EH (cell line): ENCODE measurements at regions not wholly inside any gene's neighbourhood (a gene's known extent, or its start where the extent isn't known, plus 50 kb on each side); places are given as distances from the start of the nearest gene placed in this dataset.
A peak's percentile ranks its signal among the peaks of the same experiment; 100 is the strongest.
"Not testable (repeated sequence)": the region's sequence is repeated elsewhere in the genome, so short reads cannot be mapped to it uniquely, and the experiment has no call there.

Experiments used
- DNase-seq: peaks from one replicate; pipeline ENCODE4 v3.0.0-alpha.2; 2015; ENCODE audit warnings: low read depth

DNA sequence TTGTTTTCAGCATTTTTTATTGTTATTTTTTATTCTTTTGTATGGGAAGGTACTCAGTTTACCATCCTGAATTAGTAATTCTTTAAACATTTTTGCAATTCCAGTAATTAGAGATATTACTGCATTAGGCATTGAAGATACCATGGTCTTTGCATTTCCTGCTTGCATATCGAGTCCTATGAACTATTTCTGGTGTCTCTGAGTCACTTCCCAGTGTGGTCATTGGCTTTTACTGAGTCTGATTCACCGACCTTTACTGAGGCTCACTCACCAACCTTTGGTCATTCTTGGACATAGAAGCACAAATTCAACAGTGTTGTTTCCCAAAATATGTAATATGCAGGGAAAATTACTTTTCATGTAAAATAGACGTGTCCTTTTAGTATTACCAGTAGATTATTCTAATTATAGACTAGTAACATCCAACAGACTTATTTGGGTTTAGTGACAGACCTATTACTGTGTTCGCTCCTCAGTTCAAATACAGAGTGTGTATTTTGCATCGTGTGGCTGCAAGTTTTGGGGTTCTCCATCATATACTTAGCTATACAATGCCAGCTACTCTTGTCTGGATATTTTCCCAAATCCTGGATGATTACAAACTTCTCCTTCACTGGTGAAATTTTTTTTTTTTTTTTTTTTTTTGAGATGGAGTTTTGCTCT is 180.7 kb upstream of the PRSS1 start:
- DNase-seq: peak; percentile 92

DNA sequence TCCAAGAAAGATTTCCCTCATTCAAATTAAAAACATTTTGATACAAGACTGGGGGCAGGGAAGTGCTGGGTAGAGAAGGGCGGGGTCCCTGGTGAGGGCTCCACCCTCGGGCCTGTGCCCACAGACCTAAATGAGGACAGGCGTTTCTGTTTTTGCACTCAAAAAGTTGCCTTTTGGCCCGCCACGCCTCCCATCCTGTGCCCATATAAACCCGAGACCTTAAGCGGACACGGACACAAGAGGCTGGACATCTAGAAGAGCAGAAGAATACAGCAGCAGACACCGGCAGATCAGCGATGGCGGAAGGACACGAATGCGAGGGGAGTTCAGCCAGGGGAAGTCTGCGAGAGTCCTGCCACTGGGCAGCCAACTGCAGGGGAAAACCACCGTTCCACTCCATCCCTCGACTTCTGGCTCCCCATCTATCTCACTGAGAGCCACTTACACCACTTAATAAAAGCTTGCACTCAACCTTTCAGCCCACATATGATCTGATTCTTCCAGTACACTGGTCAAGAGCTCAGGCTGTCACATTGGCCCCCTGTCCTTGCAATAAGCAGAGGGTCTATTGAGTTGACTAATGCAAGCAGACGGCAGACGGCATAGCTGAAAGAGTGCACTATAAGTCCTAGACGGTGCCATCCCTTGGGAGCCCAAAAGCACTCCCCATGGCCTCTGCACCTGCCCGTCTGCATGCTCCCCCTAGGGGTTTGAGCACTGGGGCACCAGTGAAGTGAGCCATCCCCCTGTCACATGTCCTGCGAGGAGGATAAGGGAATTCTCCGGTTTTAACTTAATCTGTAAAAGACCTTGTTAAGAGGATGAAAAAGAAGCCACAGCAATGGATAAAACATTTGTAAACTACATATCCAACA is 181.8 kb upstream of the PRSS1 start:
- no peak for DNase-seq

DNA sequence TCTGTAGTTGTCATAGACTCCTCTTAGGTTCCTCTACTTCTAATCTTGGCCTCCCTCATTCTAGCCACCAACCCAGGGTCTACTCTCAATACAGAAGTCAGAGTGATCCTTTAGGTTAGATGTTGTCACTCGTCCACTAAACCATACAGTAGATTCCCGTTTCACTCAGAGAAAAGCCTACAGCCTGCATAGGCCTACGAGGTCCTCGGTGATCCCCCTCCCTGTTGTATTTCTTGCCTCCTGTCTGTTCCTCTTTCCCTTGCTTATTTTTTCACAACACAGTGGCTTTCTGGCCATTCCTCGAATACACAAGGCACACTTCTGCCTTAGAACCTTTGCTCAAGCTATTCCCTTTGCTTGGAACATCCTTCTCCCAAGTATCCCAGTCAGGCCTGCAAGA is 183.0 kb upstream of the PRSS1 start:
- no peak for DNase-seq

DNA sequence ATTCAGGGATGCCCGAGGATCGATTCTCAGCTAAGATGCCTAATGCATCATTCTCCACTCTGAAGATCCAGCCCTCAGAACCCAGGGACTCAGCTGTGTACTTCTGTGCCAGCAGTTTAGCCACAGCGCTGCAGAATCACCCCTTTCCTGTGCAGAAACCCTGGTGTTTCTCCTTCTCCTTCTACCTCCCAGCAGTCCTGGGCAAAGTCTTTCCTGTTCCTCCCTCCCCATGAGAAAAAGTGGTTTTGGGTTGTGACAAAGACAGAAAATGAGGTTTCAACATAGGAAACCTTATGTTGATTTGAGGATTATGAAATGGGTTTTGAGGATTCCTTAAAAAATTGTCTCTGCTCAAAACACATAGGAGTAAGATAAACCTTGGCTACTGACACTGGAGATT is 185.1 kb upstream of the PRSS1 start:
- peak; percentile 53 for DNase-seq

DNA sequence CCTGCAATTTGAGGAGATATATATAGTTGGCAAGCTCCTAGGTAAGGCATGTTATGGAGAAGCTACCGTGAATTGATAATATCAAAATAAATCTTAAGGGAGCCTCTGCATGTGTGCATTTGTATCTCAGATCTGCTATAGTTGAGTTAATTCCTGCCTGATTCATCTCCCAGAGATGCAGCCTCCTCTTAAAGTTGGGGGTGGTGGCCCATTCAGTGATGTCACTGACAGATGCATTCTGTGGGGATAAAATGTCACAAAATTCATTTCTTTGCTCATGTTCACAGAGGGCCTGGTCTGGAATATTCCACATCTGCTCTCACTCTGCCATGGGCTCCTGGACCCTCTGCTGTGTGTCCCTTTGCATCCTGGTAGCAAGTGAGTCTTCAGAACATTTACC is 185.8 kb upstream of the PRSS1 start:
- DNase-seq: peak; percentile 79

DNA sequence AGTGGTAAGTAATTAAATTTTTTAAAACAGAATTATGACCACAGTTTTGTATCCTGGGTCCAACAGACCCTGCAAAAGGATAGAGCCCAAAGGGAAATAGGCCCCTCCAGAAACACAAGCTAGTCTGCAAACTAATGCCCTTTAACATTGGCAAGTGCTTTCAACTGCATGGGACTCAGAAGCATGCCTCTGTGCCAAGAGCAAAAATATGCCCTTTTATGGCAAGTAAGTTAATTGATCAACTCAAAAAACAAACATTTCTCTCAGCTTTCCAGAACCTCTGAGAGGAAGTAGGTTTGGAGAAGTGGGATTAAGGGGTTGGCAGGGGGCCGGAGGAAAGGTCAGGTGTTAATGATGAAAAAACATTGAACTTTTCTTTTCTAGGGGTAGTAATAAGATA is 186.6 kb upstream of the PRSS1 start:
- DNase-seq: peak; percentile 54

DNA sequence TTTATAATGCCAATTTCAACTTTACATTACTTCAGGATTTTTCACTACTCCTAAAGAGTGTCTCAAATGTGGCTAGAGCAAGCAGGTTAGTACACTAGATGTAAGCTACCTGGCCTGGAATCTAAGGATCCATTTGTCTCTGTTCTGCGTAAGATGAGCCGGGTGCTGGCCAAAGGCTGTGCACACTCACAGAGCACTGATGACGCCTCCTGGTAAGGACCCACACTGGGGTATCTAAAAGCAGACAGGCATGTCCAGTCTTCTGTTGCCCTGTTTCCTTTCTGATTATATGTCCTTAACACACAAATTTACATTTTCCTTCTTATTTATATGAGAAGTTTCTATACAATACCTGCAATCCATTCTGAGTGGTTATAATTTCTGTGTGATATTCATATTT is 187.9 kb upstream of the PRSS1 start:
- not testable (repeated sequence) for DNase-seq

DNA sequence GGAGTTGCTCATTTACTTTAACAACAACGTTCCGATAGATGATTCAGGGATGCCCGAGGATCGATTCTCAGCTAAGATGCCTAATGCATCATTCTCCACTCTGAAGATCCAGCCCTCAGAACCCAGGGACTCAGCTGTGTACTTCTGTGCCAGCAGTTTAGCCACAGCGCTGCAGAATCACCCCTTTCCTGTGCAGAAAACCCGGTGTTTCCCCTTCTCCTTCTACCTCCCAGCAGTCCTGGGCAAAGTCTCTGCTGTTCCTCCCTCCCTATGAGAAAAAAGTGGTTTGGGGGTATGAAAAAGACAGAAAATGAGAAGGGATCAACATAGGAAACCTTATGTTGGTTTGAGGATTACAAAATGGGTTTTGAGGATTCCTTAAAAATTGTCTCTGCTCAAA is 188.5 kb upstream of the PRSS1 start:
- not testable (repeated sequence) for DNase-seq

DNA sequence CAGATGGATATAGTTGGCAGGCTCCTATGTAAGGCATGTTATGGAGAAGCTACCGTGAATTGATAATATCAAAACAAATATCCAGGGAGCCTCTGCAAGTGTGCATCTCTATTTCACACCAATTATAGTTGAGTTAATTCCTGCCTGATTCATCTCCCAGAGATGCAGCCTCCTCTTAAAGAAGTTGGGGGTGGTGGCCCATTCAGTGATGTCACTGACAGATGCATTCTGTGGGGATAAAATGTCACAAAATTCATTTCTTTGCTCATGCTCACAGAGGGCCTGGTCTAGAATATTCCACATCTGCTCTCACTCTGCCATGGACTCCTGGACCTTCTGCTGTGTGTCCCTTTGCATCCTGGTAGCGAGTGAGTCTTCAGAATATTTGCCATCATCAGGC is 189.1 kb upstream of the PRSS1 start:
- DNase-seq: peak; percentile 84

DNA sequence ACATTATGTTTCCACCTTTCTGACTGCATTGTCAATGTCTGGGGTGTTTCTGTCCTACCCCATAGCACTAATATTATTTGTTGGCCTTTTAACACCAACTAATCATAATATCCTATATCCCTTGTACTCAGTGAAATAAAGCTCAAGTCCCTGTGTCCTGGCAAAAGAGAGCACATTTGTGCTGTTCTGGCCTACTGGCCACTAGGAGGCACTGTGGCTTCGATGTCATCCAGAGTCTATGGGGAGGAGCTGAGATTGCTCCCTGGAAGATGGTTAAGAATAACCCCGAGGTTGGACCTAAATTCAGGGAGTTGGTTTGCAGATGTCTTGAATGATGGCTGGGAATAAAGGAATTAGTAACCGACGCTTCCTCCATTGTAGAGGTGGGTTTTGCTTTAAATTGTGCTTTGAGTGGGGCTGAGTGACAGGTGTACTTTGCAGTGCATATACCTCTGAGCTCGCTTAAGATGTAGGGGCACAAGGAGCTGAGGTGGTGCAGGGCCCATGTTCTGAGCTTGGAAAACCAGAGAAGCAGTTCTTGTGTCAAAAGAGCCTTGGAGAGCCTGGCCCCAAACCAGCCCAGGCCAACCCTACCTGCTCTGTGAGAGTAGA is 191.2 kb upstream of the PRSS1 start:
- DNase-seq: peak; percentile 70

DNA sequence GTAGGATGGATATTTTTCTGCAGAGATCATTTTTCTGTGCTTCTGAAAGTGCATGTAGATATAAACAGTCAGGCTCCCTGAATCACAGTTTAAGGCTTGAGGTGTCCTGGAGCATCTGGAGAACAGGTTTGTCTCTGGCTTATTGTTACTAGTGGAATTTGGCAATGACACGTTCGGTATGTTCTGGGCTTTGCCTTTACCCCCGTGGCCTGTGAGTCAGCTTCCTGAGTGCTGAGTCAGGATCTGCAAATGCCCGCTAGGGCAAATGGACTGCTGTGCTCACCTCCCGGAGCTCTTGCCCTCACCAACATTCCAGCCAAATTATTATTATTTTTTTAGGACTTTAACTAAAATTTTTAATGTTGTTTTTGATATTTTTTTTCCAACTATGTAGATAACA is 192.5 kb upstream of the PRSS1 start:
- DNase-seq: peak; percentile 98

DNA sequence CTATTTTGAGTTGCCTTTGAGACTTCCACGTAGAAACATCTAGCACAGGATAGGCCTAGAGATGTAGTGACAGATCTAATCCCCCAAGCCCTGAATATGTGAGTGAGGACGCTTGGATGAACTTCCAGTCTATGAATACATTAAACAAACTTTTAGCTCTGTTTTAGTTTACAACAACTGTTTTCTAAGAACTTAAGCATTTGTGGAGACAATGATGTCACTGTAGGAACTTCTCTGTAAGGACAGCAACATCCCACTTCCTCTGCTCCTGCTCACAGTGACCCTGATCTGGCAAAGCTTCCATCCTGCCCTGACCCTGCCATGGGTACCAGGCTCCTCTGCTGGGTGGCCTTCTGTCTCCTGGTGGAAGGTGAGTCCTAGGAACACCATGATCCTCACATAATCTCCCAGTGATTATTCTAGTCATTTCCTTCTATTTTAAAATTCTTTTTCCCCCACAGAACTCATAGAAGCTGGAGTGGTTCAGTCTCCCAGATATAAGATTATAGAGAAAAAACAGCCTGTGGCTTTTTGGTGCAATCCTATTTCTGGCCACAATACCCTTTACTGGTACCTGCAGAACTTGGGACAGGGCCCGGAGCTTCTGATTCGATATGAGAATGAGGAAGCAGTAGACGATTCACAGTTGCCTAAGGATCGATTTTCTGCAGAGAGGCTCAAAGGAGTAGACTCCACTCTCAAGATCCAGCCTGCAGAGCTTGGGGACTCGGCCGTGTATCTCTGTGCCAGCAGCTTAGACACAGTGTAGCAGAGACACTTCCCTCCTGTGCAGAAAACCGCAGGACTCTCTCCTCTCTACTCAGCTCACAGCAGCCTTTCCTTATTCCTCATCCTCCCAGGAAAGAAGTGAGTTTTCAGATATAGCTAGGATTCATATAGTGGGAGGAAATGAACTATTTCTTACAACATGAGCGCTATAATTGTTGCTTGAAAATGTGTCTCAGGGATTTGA is 194.4 kb upstream of the PRSS1 start:
- DNase-seq: peak; percentile 74

DNA sequence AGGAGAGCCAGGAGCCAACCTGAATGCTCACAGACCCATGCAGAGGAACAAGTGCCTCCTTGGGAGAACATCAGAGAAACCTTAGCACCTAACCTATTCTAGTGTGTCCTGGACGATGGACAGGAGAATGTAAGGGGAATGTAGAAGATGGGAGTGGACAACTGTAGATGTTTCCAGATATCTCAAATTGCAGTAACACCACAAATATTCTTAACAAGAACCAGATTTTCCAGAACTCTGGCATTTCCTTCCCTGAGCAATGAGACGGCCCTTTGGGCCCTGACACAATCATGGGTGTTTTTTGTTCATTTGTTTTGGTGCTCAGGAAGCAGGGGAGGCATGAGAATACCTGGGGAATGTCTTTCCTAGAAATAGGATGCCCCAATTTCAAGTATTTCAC is 196.1 kb upstream of the PRSS1 start:
- peak; percentile 85 for DNase-seq

DNA sequence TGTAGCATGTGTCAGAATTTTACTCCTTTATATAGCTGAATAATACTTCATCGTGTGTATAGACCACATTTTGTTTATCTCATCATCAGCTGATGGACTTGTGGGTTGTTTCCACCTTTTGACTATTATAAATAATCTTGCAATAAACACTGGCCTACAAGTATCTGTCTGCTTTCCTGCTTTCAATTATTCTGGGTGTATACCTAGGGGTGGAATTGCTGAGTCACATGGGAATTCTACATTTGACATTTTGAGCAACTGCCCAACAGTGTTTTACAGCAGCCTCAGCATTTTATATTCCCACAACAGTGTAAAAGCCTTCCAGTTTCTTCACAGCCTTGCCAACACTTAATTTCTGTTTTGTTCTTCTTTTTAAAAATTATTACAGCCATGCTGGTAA is 200.3 kb upstream of the PRSS1 start:
- DNase-seq: peak; percentile 69

DNA sequence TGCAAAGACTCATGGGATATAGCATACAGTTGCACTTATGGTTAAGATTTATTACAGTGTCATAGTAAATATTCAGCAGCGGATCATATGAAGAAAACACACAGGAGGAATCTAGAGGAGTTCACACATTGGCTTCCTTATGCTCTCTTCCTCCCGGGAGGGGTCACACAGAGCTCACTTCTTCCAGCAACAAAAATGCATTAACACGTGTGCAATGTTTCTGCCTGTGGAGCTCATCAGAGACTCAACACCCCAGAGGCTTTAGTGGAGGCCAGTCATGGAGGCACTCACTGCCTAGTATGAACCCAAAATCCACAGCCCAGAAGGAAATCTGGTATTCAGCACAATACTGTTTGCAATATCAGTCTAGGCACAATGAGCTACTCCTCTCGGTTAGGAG is 202.8 kb upstream of the PRSS1 start:
- no peak for DNase-seq

DNA sequence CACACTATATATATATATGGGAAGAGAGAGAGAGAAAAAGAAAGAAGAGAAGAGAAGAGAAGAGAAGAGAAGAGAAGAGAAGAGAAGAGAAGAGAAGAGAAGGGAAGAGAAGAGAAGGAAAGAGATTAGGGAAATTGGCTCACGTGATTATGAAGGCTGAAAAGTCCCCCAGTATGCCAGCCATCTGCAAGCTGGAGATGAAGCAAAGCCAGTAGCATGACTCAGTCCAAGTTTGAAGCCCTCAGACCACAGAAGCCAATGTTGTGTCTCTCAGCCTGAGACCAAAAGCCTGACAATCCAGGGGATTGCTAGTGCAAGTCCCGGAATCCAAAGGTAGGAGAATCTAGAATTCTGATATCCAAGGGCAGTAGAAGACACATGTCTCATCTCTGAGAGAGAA is 206.3 kb upstream of the PRSS1 start:
- peak; percentile 70 for DNase-seq

DNA sequence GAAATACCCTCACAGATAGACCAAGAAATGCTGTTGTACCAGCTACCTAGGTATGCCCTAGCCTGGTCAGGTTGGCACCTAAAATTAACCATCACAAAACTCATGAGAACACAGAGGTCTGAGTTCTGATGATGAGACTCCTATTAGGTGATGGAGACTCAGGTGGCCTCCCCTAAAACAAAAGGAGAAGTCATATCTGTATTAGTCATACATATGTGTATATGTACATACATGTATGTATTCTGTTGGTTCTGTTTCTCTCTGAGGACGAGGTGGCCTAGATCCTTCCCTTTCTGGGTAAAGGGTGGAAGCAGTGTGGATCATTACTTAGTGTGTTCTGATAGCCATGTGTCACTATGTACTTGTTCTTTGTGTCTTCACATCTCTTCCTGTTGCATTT is 207.2 kb upstream of the PRSS1 start:
- no peak for DNase-seq

DNA sequence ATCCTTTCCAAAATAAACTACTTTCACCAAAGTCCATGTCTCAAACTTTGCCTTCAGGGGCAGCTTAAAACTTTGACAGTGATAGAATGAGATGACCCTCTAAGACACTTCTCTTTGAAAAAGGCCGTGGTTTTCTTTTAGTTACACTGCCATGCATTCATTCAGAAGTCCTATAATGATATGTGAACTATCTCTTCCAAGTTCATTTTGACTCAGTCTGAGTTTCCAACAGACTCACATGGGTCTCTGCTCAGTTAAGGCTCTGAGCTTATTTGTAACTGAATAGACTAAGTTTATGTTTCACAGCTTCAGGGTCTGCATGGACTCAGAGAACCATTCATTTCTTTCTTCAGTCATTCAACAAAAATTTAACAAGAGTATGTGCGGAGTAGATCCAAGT is 208.9 kb upstream of the PRSS1 start:
- peak; percentile 24 for DNase-seq

DNA sequence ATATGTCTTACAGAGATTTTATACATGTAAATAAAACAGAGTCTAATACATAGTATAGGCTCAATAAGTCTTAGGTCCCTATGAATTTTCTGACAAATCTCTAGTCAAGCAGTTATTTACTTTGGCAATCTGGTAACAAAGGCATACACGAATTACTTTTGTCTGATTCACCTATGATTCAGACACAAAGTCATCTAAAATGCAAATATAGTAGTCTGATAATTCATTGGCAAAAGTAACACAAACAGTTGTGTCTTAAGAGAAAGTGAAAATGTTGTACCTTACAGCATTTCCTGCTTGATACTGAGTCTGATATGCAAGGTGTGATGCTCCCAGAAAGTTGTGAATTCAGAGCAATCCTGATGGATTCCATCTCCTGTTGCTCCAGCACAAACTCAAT is 209.4 kb upstream of the PRSS1 start:
- DNase-seq: peak; percentile 83

DNA sequence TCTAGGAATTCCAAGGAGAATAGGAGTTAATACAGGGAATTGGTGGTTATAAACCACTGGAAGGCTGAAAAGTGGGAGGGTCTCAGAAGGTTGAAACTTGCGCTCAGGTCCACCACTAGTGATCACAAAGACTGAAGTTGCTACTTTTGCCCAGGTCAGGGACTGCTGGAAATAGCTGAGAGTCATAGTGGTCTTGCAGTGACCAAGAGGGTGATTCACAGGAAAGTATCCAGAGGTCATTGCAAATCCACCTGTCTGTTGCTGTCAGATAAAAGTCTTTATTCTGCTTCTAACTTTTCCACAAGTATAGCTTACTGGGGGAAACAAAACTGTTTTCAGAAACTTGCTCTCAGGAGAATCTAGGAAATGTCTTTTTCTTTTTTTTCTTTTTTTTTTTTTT is 211.5 kb upstream of the PRSS1 start:
- no peak for DNase-seq

DNA sequence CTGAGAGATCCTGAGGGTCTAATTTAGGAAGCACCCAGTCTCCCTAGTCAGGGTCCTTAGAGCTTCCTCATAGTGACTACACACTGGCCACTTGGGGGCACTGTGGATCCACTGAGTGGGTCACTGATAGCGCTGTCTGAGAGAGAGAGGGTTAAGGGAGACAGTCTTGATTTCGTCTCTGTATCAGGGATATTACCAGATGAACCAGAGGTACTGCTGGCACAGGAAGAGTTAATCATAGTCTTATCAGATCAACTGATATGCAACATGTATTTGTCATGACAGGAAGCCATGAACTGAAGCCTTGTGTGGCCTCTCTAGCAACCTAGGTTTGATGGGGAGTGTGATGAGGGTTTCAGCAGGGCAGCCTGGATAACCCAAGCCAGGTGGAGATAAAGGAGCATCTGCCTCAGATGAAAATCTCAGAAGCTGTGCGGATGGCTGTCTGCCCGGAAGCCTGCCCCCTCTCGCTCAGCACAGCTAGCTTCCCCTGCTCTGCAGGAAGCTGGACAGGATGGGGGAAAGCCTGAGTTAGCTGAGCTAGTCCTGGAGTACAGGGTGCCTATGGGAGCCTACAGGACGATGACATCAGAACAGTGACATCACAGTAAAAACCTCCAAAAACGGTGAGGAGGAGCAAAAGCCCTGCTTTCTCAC is 214.0 kb upstream of the PRSS1 start:
- peak; percentile 92 for DNase-seq

DNA sequence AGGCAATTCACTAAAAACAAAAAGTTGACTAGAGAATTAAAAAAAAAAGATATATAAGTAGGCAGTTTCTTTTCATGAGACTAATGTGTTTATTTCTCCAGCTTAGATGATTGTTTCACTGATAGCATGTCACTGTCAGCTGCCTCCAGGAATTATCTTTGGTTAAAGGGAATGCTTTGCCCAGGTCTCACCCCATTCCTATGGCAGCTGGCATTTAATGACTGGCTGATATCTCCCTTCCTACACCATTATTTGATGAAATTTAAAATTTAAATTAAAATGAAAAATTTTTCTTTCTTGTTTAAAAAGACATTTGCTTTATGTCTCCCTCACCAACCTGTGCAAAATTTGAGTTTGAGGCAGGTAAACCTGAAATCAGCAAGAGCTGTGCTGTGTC is 214.5 kb upstream of the PRSS1 start:
- no peak for DNase-seq
